ENCODE measurements at regions not wholly inside any gene's neighbourhood (a gene's known extent, or its start where the extent isn't known, plus 50 kb on each side); places are given as distances from the start of the nearest gene placed in this dataset.

DNA sequence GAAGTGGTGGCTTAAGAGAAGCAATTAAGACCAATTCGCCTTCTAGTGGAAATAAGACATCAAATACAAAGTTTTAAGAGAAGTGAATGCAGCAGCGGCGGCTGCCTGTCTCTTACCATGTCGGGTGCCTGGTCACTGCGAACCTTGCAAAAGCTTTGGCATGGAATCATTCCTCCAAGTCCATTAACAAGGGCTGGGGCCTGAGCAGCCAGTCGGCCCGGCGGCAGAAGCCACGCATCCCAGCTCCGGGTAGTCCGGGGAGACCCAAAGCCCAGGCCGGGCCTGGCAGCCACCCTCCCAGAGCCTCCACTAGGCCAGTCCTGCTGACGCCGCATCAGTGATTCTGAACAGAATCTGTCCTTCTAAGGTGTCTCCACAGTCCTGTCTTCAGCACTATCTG is 321.0 kb downstream of the TMEM121 start:
- TF ChIP-seq, protein P1, sequence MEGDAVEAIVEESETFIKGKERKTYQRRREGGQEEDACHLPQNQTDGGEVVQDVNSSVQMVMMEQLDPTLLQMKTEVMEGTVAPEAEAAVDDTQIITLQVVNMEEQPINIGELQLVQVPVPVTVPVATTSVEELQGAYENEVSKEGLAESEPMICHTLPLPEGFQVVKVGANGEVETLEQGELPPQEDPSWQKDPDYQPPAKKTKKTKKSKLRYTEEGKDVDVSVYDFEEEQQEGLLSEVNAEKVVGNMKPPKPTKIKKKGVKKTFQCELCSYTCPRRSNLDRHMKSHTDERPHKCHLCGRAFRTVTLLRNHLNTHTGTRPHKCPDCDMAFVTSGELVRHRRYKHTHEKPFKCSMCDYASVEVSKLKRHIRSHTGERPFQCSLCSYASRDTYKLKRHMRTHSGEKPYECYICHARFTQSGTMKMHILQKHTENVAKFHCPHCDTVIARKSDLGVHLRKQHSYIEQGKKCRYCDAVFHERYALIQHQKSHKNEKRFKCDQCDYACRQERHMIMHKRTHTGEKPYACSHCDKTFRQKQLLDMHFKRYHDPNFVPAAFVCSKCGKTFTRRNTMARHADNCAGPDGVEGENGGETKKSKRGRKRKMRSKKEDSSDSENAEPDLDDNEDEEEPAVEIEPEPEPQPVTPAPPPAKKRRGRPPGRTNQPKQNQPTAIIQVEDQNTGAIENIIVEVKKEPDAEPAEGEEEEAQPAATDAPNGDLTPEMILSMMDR (conservative IDR thresholded peaks at IDR 0.05; ENCODE audit: low read depth, low read length) = no peak
- TF ChIP-seq EZH2 (IDR thresholded peaks at IDR 0.05; ENCODE audit: low read length, unreplicated experiment) (no peak), EZH2phosphoT487 (IDR thresholded peaks at IDR 0.05; ENCODE audit: borderline replicate concordance, low read length) (no peak)
